PC-3 (cell line): ENCODE measurements at regions not wholly inside any gene's neighbourhood (a gene's known extent, or its start where the extent isn't known, plus 50 kb on each side); places are given as distances from the start of the nearest gene placed in this dataset.
"Not testable (repeated sequence)": the region's sequence is repeated elsewhere in the genome, so short reads cannot be mapped to it uniquely, and the experiment has no call there.

Experiments used
- ATAC-seq: fragments of 200-7000 bp; cut with Tn5 transposase; 2 replicates; pipeline ENCODE4 v1.9.1; 2020; ENCODE audit warnings: mild to moderate bottlenecking, moderate library complexity
- BruUV-seq: library from RNA; stranded (reverse); fragments of 400-500 nt; replicated peaks from 2 replicates; lab custom pipeline; 2021; lab: Mats Ljungman, UMichigan
- CTCF ChIA-PET: fragments of 300-600 bp; sonication (Branson Sonifier 250); formaldehyde crosslinking; loops from one replicate; lab custom pipeline; 2022; ENCODE audit warnings: antibody characterized with exemption; lab: Charles Lee
- POLR2A ChIA-PET: fragments of 300-600 bp; sonication (Branson Sonifier 250); formaldehyde crosslinking; loops from one replicate; lab custom pipeline; 2022; ENCODE audit warnings: antibody characterized with exemption; ENCODE audit not compliant: unreplicated experiment; lab: Charles Lee
- DNase-seq: peaks from one replicate; pipeline ENCODE4 v3.0.0-alpha.2; 2015
- H2AFZ ChIP-seq: fragments of 300-600 bp; sonication (generic); 2 replicates; pipeline ENCODE4 v1.6.0; 2016; ENCODE audit warnings: antibody characterized with exemption, low read length
- H3F3A ChIP-seq: fragments of 300-600 bp; sonication (generic); one replicate; pipeline ENCODE4 v1.6.0; 2017; ENCODE audit warnings: antibody characterized with exemption, low read length, control low read depth, mild to moderate bottlenecking; ENCODE audit not compliant: unreplicated experiment
- H3K27ac ChIP-seq: fragments of 300-600 bp; sonication (generic); 2 replicates; pipeline ENCODE4 v1.5.1; 2016; ENCODE audit warnings: mild to moderate bottlenecking, low read length
- H3K27me3 ChIP-seq: fragments of 300-600 bp; sonication (generic); 2 replicates; pipeline ENCODE4 v1.6.1; 2016; ENCODE audit warnings: low read length, mixed read lengths
- H3K36me3 ChIP-seq: fragments of 300-600 bp; sonication (generic); 2 replicates; pipeline ENCODE4 v1.6.1; 2016; ENCODE audit warnings: low read depth, mixed run types, low read length, mixed read lengths
- H3K4me1 ChIP-seq: fragments of 300-600 bp; sonication (generic); 2 replicates; pipeline ENCODE4 v1.5.1; 2016; ENCODE audit warnings: low read length; ENCODE audit not compliant: insufficient read depth
- H3K4me2 ChIP-seq: fragments of 300-600 bp; sonication (generic); 2 replicates; pipeline ENCODE4 v1.6.0; 2016; ENCODE audit warnings: low read length
- H3K4me3 ChIP-seq: fragments of 300-600 bp; sonication (generic); 2 replicates; pipeline ENCODE4 v1.5.1; 2016; ENCODE audit warnings: mild to moderate bottlenecking, low read length, mixed read lengths
- H3K79me2 ChIP-seq: fragments of 300-600 bp; sonication (generic); 2 replicates; pipeline ENCODE4 v1.6.1; 2017; ENCODE audit warnings: low read length, mixed read lengths
- H3K9ac ChIP-seq: fragments of 300-600 bp; sonication (generic); 2 replicates; pipeline ENCODE4 v1.6.0; 2016; ENCODE audit warnings: mild to moderate bottlenecking, low read length
- H3K9me2 ChIP-seq: fragments of 300-600 bp; sonication (generic); replicated peaks from 2 replicates; pipeline ENCODE4 v1.6.1; 2016; ENCODE audit warnings: mixed run types, low read length, mixed read lengths
- H3K9me3 ChIP-seq: fragments of 300-600 bp; sonication (generic); 2 replicates; pipeline ENCODE4 v1.6.1; 2016; ENCODE audit warnings: low read length, mixed read lengths
- H4K20me1 ChIP-seq: fragments of 300-600 bp; sonication (generic); 2 replicates; pipeline ENCODE4 v1.6.1; 2016; ENCODE audit warnings: low read length, mixed read lengths
- EZH2 ChIP-seq: fragments of 300-600 bp; sonication (generic); IDR thresholded peaks from one replicate; pipeline ENCODE4 v1.6.1; 2017; ENCODE audit warnings: antibody characterized with exemption, mild to moderate bottlenecking, low read length; ENCODE audit not compliant: unreplicated experiment
- EZH2phosphoT487 ChIP-seq: fragments of 300-600 bp; sonication (generic); IDR thresholded peaks from 2 replicates; pipeline ENCODE4 v1.6.1; 2018; ENCODE audit warnings: mild to moderate bottlenecking, antibody characterized with exemption, low read length, borderline replicate concordance
- intact Hi-C: fragments of 100-400 bp; cut with micrococcal nuclease; formaldehyde crosslinking; loops from 2 replicates; pipeline ENCODE4 v1.9.0; 2023
- TF ChIP-seq, protein P1 (sequence below): fragments of 300-600 bp; sonication (generic); conservative IDR thresholded peaks from 2 replicates; pipeline ENCODE4 v1.5.1; 2017; ENCODE audit warnings: antibody characterized with exemption, low read depth, mild to moderate bottlenecking, low read length

GRCh38 chr21:27548486-27548885 lies 581.6 kb upstream of the ADAMTS5 start:
- Histone ChIP-seq H3F3A (no peaks in the 10 kb centered on the region), H3K4me3 (no peak overlapping the region), H3K4me2 (no peak overlapping the region), H3K27me3 (no peaks in the 10 kb centered on the region), H2AFZ (no peak overlapping the region), H3K9ac (no peak overlapping the region), H4K20me1 (no peaks in the 10 kb centered on the region), H3K79me2 (no peaks in the 10 kb centered on the region), H3K27ac (no peak overlapping the region), H3K9me2 (no peaks in the 10 kb centered on the region), H3K36me3 (no peaks in the 10 kb centered on the region), H3K4me1 (no peaks in the 10 kb centered on the region), H3K9me3 (no peaks in the 10 kb centered on the region)
- DNase-seq (no peak), ATAC-seq (no peak)
- TF ChIP-seq EZH2 (no peak), EZH2phosphoT487 (no peak)
- TF ChIP-seq, protein P1, sequence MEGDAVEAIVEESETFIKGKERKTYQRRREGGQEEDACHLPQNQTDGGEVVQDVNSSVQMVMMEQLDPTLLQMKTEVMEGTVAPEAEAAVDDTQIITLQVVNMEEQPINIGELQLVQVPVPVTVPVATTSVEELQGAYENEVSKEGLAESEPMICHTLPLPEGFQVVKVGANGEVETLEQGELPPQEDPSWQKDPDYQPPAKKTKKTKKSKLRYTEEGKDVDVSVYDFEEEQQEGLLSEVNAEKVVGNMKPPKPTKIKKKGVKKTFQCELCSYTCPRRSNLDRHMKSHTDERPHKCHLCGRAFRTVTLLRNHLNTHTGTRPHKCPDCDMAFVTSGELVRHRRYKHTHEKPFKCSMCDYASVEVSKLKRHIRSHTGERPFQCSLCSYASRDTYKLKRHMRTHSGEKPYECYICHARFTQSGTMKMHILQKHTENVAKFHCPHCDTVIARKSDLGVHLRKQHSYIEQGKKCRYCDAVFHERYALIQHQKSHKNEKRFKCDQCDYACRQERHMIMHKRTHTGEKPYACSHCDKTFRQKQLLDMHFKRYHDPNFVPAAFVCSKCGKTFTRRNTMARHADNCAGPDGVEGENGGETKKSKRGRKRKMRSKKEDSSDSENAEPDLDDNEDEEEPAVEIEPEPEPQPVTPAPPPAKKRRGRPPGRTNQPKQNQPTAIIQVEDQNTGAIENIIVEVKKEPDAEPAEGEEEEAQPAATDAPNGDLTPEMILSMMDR = no peak
- BruUV-seq = no TSS peak
- POLR2A ChIA-PET = no interaction called here
- CTCF ChIA-PET = no interaction called here
- intact Hi-C loops = no loop called here

DNA sequence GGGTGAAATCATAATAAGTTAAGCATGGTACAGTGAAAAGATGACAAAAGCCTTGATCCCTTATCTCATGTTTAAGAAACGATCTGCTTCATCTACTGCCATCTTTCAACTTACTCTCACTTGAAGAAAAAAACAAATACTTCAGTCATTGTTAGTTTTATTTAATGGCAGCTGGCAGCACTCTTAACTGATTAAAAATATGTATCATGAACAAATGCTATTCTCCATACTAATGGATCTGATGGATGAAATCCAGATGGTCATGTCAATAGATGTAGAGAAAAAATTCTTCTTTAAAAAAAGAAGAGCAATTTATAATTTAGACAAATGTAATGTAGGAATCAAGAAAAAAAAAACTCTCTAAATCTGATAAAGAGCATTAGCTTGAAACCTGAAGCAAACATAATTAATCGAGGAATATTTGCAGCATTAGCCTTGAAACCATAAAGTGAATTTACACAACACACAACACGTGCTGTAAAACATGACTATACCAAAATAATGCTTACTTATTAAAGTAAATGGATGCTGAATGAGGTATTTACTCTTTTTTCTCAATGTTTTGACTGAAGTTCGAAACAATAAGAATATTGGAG lies 579.0 kb upstream of the ADAMTS5 start:
- no peaks in the 10 kb centered on the region for H3K36me3 ChIP-seq

GRCh38 chr21:27542126-27542525 lies 575.2 kb upstream of the ADAMTS5 start:
- H2AFZ ChIP-seq, intact Hi-C loops, H3K36me3 ChIP-seq, H3K4me2 ChIP-seq, H3K4me1 ChIP-seq, H3K9ac ChIP-seq, BruUV-seq, H4K20me1 ChIP-seq, H3K27me3 ChIP-seq, H3K79me2 ChIP-seq, H3K4me3 ChIP-seq, POLR2A ChIA-PET, ATAC-seq, H3K9me3 ChIP-seq, H3K9me2 ChIP-seq, H3F3A ChIP-seq, H3K27ac ChIP-seq, CTCF ChIA-PET, DNase-seq: not testable (repeated sequence)

More for the DNA sequence above, 579.0 kb upstream of the ADAMTS5 start:
- Histone ChIP-seq H3K9me2 (no peaks in the 10 kb centered on the region), H3K27ac (no peak overlapping the region), H3K9me3 (no peaks in the 10 kb centered on the region), H2AFZ (no peak overlapping the region), H3K4me2 (no peak overlapping the region), H3K4me3 (no peak overlapping the region), H3K9ac (no peak overlapping the region), H3K27me3 (no peaks in the 10 kb centered on the region), H3K79me2 (no peaks in the 10 kb centered on the region), H3K4me1 (no peaks in the 10 kb centered on the region), H4K20me1 (no peaks in the 10 kb centered on the region), H3F3A (no peaks in the 10 kb centered on the region)
- TF ChIP-seq EZH2 = no peak
- no peak for TF ChIP-seq EZH2phosphoT487
- TF ChIP-seq, protein P1 = no peak
- ChIA-PET CTCF (no interaction called here), POLR2A (no interaction called here)
- no peak for DNase-seq
- BruUV-seq = no TSS peak
- ATAC-seq = no peak
- intact Hi-C loops = no loop called here
